GM12878 (cell line): ENCODE measurements at regions not wholly inside any gene's neighbourhood (a gene's known extent, or its start where the extent isn't known, plus 50 kb on each side); places are given as distances from the start of the nearest gene placed in this dataset.

ENCODE experiments used
- ATAC-seq: fragments of 200-7000 bp; cut with Tn5 transposase; 3 replicates; pipeline ENCODE4 v1.9.1; 2020; ENCODE audit warnings: mild to moderate bottlenecking, moderate library complexity
- BruUV-seq: library from RNA; stranded (reverse); fragments of 400-500 nt; replicated peaks from 2 replicates; lab custom pipeline; 2021; lab: Mats Ljungman, UMichigan
- CTCF ChIA-PET: fragments of 300-600 bp; sonication (Branson Sonifier 250); formaldehyde crosslinking; extraction: SDS; loops from one replicate; lab custom pipeline; 2021; ENCODE audit warnings: inconsistent platforms; lab: Yijun Ruan, JAX
- POLR2A ChIA-PET: fragments of 350-600 bp; formaldehyde crosslinking; extraction: SDS; loops from one replicate; lab custom pipeline; 2021; ENCODE audit warnings: inconsistent platforms; lab: Charles Lee
- RAD21 ChIA-PET: fragments of 300-600 bp; sonication (Branson Sonifier 250); formaldehyde crosslinking; loops from one replicate; lab custom pipeline; 2023; ENCODE audit warnings: antibody characterized with exemption; ENCODE audit not compliant: unreplicated experiment; lab: Charles Lee
- SMC1A ChIA-PET: fragments of 300-600 bp; sonication (Branson Sonifier 250); formaldehyde crosslinking; loops from one replicate; lab custom pipeline; 2023; ENCODE audit not compliant: unreplicated experiment, uncharacterized antibody; lab: Charles Lee
- DNase-seq: peaks from one replicate; pipeline ENCODE4 v3.0.0-alpha.2; 2011; ENCODE audit warnings: low read depth, low spot score
- FAIRE-seq: peaks from 3 replicates; lab custom pipeline; 2011; peaks lifted over from hg19 to GRCh38; lab: Jason Lieb, UNC
- H2AFZ ChIP-seq: 2 replicates; pipeline ENCODE4 v1.6.0; 2011; ENCODE audit warnings: low read depth, low read length, control low read depth; ENCODE audit not compliant: control insufficient read depth
- H3K27ac ChIP-seq: 2 replicates; pipeline ENCODE4 v1.5.1; 2011; ENCODE audit warnings: control low read depth; ENCODE audit not compliant: control insufficient read depth, insufficient read depth
- H3K27me3 ChIP-seq, 2 experiments: replicated peaks in 1 of 2; 2 replicates each; pipeline versions ENCODE4 v1.6.0 to v1.6.1; 2011; ENCODE audit warnings: low read length in 1 of 2; ENCODE audit not compliant: control insufficient read depth in 2 of 2, insufficient read depth in 2 of 2
- H3K36me3 ChIP-seq, 2 experiments: 2 replicates each; pipeline ENCODE4 v1.5.1; 2011; ENCODE audit warnings: low read length in 1 of 2; ENCODE audit not compliant: control insufficient read depth in 2 of 2, insufficient read depth in 2 of 2
- H3K4me1 ChIP-seq: 2 replicates; pipeline ENCODE4 v1.6.1; 2011; ENCODE audit warnings: mild to moderate bottlenecking, low read length, moderate library complexity, mixed read lengths; ENCODE audit not compliant: control insufficient read depth, insufficient read depth
- H3K4me2 ChIP-seq: 2 replicates; pipeline ENCODE4 v1.6.0; 2011; ENCODE audit warnings: control low read depth; ENCODE audit not compliant: control insufficient read depth, insufficient read depth
- H3K4me3 ChIP-seq: fragments of 200-600 bp; sonication (generic); 2 replicates; pipeline ENCODE4 v1.5.1; 2016
- H3K79me2 ChIP-seq: 2 replicates; pipeline ENCODE4 v1.6.0; 2011; ENCODE audit warnings: low read length; ENCODE audit not compliant: control insufficient read depth, insufficient read depth
- H3K9ac ChIP-seq: 2 replicates; pipeline ENCODE4 v1.8.0; 2011; ENCODE audit warnings: low read length, control low read depth, mixed read lengths; ENCODE audit not compliant: control insufficient read depth, insufficient read depth
- H3K9me3 ChIP-seq: replicated peaks from 3 replicates; pipeline ENCODE4 v1.5.1; 2011; ENCODE audit warnings: mild to moderate bottlenecking, low read length; ENCODE audit not compliant: control insufficient read depth, insufficient read depth
- H4K20me1 ChIP-seq: 2 replicates; pipeline ENCODE4 v1.6.0; 2011; ENCODE audit not compliant: control insufficient read depth, insufficient read depth
- ATF7 ChIP-seq: fragments of 450-650 bp; IDR thresholded peaks from 2 replicates; pipeline ENCODE4 v1.6.1; 2016; ENCODE audit warnings: low read depth, mild to moderate bottlenecking
- CBX3 ChIP-seq: fragments of 200-600 bp; sonication (generic); IDR thresholded peaks from 2 replicates; pipeline ENCODE4 v1.6.1; 2016; ENCODE audit warnings: low read depth, borderline replicate concordance
- CHD2 ChIP-seq: IDR thresholded peaks from 2 replicates; pipeline ENCODE4 v1.6.1; 2011; ENCODE audit warnings: low read depth, low read length, improper control_type of control experiment, borderline replicate concordance
- HCFC1 ChIP-seq: fragments of 150-350 bp; IDR thresholded peaks from 2 replicates; pipeline ENCODE4 v1.6.1; 2014; ENCODE audit warnings: low read length
- JUND ChIP-seq: IDR thresholded peaks from 2 replicates; pipeline ENCODE4 v1.6.1; 2012; ENCODE audit warnings: low read depth, mild to moderate bottlenecking, low read length, improper control_type of control experiment, moderate library complexity
- RAD21 ChIP-seq: IDR thresholded peaks from 2 replicates; pipeline ENCODE4 v1.6.1; 2011; ENCODE audit warnings: mild to moderate bottlenecking, low read depth, low read length, moderate library complexity; ENCODE audit not compliant: insufficient read depth
- SREBF2 ChIP-seq: IDR thresholded peaks from 2 replicates; pipeline ENCODE4 v1.6.1; 2012; ENCODE audit warnings: mild to moderate bottlenecking, low read length
- TBL1XR1 ChIP-seq: IDR thresholded peaks from 2 replicates; pipeline ENCODE4 v1.6.1; 2012; ENCODE audit warnings: low read depth, low read length, improper control_type of control experiment
- WRNIP1 ChIP-seq: IDR thresholded peaks from 2 replicates; pipeline ENCODE4 v1.6.1; 2011; ENCODE audit warnings: low read depth, low read length, improper control_type of control experiment, borderline replicate concordance
- ZNF217 ChIP-seq: fragments of 450-650 bp; IDR thresholded peaks from 2 replicates; pipeline ENCODE4 v1.6.1; 2017; ENCODE audit warnings: antibody characterized with exemption, mild to moderate bottlenecking
- ZSCAN29 ChIP-seq: fragments of 450-650 bp; IDR thresholded peaks from 2 replicates; pipeline ENCODE4 v1.6.1; 2017; ENCODE audit warnings: mild to moderate bottlenecking, moderate library complexity
- WGBS: methylation state at CpG from one replicate; pipeline ENCODE4 v1.1.6; 2016; ENCODE audit warnings: low lambda C conversion rate; ENCODE audit not compliant: insufficient replicate concordance, insufficient coverage; ENCODE audit errors: missing lambda C conversion rate; 5-methylcytosine and 5-hydroxymethylcytosine counted together
- in situ Hi-C: fragments of 300-500 bp; cut with MboI; formaldehyde crosslinking; loops from 9 replicates; pipeline ENCODE4 v1.14.3; 2018; ENCODE audit warnings: mixed read lengths
- intact Hi-C: fragments of 100-400 bp; cut with micrococcal nuclease; formaldehyde crosslinking; loops from one replicate; pipeline ENCODE4 v1.14.2; 2022; ENCODE audit not compliant: unreplicated experiment
- TF ChIP-seq, protein P1 (sequence below): fragments of 450-650 bp; formaldehyde crosslinking; IDR thresholded peaks from 2 replicates; pipeline ENCODE4 v1.5.0; 2022; ENCODE audit warnings: mild to moderate bottlenecking, missing genetic modification characterization

- Histone ChIP-seq H3K79me2 (no peaks in the 10 kb centered on the region), H3K9me3 (no peaks in the 10 kb centered on the region), H3K36me3 (no peaks in the 10 kb centered on the region), H3K9ac (no peak overlapping the region), H3K27me3 (no peaks in the 10 kb centered on the region), H3K27ac (no peak overlapping the region), H2AFZ (no peak overlapping the region), H4K20me1 (no peaks in the 10 kb centered on the region), H3K4me3 (no peak overlapping the region), H3K4me2 (no peak overlapping the region), H3K4me1 (no peaks in the 10 kb centered on the region)
- ATAC-seq (no peak), FAIRE-seq (no peak), DNase-seq (no peak)
- intact Hi-C loops (no loop called here), in situ Hi-C loops (no loop called here)
- ChIA-PET POLR2A (no interaction called here), SMC1A (no interaction called here), CTCF (no interaction called here), RAD21 (no interaction called here)
- 3% methylated on average over 2 of the region's 2 CpGs for WGBS
- no TSS peak for BruUV-seq
- TF ChIP-seq, protein P1, sequence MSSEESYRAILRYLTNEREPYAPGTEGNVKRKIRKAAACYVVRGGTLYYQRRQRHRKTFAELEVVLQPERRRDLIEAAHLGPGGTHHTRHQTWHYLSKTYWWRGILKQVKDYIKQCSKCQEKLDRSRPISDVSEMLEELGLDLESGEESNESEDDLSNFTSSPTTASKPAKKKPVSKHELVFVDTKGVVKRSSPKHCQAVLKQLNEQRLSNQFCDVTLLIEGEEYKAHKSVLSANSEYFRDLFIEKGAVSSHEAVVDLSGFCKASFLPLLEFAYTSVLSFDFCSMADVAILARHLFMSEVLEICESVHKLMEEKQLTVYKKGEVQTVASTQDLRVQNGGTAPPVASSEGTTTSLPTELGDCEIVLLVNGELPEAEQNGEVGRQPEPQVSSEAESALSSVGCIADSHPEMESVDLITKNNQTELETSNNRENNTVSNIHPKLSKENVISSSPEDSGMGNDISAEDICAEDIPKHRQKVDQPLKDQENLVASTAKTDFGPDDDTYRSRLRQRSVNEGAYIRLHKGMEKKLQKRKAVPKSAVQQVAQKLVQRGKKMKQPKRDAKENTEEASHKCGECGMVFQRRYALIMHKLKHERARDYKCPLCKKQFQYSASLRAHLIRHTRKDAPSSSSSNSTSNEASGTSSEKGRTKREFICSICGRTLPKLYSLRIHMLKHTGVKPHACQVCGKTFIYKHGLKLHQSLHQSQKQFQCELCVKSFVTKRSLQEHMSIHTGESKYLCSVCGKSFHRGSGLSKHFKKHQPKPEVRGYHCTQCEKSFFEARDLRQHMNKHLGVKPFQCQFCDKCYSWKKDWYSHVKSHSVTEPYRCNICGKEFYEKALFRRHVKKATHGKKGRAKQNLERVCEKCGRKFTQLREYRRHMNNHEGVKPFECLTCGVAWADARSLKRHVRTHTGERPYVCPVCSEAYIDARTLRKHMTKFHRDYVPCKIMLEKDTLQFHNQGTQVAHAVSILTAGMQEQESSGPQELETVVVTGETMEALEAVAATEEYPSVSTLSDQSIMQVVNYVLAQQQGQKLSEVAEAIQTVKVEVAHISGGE (CRISPR knock-in tag) = no peak
- TF ChIP-seq ATF7 = no peak
- no peak for TF ChIP-seq HCFC1
- TF ChIP-seq RAD21 = no peak
- TF ChIP-seq ZNF217 = no peak
These were observed 1675.3 kb upstream of the CDH6 start for GRCh38 chr5:29518176-29518575.

- no TSS peak for BruUV-seq
- DNase-seq = no peak
- no peaks in the 10 kb centered on the region for H3K79me2 ChIP-seq
- no peaks in the 10 kb centered on the region for H3K4me1 ChIP-seq
- ChIA-PET CTCF (no interaction called here), RAD21 (no interaction called here), SMC1A (no interaction called here), POLR2A (no interaction called here)
- 0% methylated on average over 2 of the region's 2 CpGs for WGBS
- no peak overlapping the region for H3K9ac ChIP-seq
- intact Hi-C loops (no loop called here), in situ Hi-C loops (no loop called here)
- TF ChIP-seq TBL1XR1 (no peak), ZSCAN29 (no peak), SREBF2 (no peak), WRNIP1 (no peak), CHD2 (no peak), JUND (no peak), CBX3 (no peak)
- no peak overlapping the region for H3K4me3 ChIP-seq
- no peak overlapping the region for H2AFZ ChIP-seq
- no peaks in the 10 kb centered on the region for H4K20me1 ChIP-seq
- no peak overlapping the region for H3K27ac ChIP-seq
- H3K4me2 ChIP-seq = no peak overlapping the region
- ATAC-seq = no peak
- H3K36me3 ChIP-seq = no peaks in the 10 kb centered on the region
- no peaks in the 10 kb centered on the region for H3K9me3 ChIP-seq
- no peak for FAIRE-seq
- no peaks in the 10 kb centered on the region for H3K27me3 ChIP-seq
These were observed 1677.3 kb upstream of the CDH6 start for GRCh38 chr5:29516224-29516623.
